Ishikawa (cell line): ENCODE measurements at regions not wholly inside any gene's neighbourhood (a gene's known extent, or its start where the extent isn't known, plus 50 kb on each side); places are given as distances from the start of the nearest gene placed in this dataset.

Experiments used
- CEBPB ChIP-seq: IDR thresholded peaks from 2 replicates; pipeline ENCODE4 v1.6.1; 2012
- CREB1 ChIP-seq: IDR thresholded peaks from 2 replicates; pipeline ENCODE4 v1.6.1; 2012; ENCODE audit warnings: low read depth
- EGR1 ChIP-seq: IDR thresholded peaks from 2 replicates; pipeline ENCODE4 v1.6.1; 2012
- EP300 ChIP-seq: IDR thresholded peaks from 2 replicates; pipeline ENCODE4 v1.6.1; 2012; ENCODE audit warnings: borderline replicate concordance
- FOXM1 ChIP-seq: IDR thresholded peaks from 2 replicates; pipeline ENCODE4 v1.6.1; 2012; ENCODE audit warnings: low read depth, borderline replicate concordance
- MAX ChIP-seq: IDR thresholded peaks from 2 replicates; pipeline ENCODE4 v1.6.1; 2012
- NFIC ChIP-seq: IDR thresholded peaks from 2 replicates; pipeline ENCODE4 v1.6.1; 2012
- RAD21 ChIP-seq: IDR thresholded peaks from 2 replicates; pipeline ENCODE4 v1.6.1; 2012; ENCODE audit warnings: low read depth
- REST ChIP-seq: IDR thresholded peaks from 2 replicates; pipeline ENCODE4 v1.6.1; 2012; ENCODE audit warnings: low read depth, mild to moderate bottlenecking
- TAF1 ChIP-seq: IDR thresholded peaks from 2 replicates; pipeline ENCODE4 v1.6.1; 2012; ENCODE audit warnings: low read depth, mild to moderate bottlenecking
- TCF12 ChIP-seq: IDR thresholded peaks from 2 replicates; pipeline ENCODE4 v1.6.1; 2012; ENCODE audit warnings: low read depth
- TEAD4 ChIP-seq: IDR thresholded peaks from 2 replicates; pipeline ENCODE4 v1.6.1; 2012
- USF1 ChIP-seq: IDR thresholded peaks from 2 replicates; pipeline ENCODE4 v1.6.1; 2012
- YY1 ChIP-seq: IDR thresholded peaks from 2 replicates; pipeline ENCODE4 v1.6.1; 2012; ENCODE audit warnings: low read depth
- ZBTB7A ChIP-seq: IDR thresholded peaks from 2 replicates; pipeline ENCODE4 v1.6.1; 2012; ENCODE audit warnings: low read depth

GRCh38 chr11:15888556-15889345 lies 467.6 kb downstream of the SOX6 start:
- TF ChIP-seq YY1 = no peak
- no peak for TF ChIP-seq EGR1
- TF ChIP-seq EP300 = no peak
- TF ChIP-seq TEAD4 = no peak
- no peak for TF ChIP-seq TAF1
- TF ChIP-seq USF1 = no peak
- no peak for TF ChIP-seq TCF12
- TF ChIP-seq REST = no peak
- TF ChIP-seq NFIC = no peak
- no peak for TF ChIP-seq MAX
- TF ChIP-seq FOXM1 = no peak
- no peak for TF ChIP-seq ZBTB7A
- TF ChIP-seq RAD21 = no peak
- TF ChIP-seq CEBPB = no peak
- no peak for TF ChIP-seq CREB1

GRCh38 chr11:15889363-15890030 lies 466.8 kb downstream of the SOX6 start:
- no peak for TF ChIP-seq NFIC
- no peak for TF ChIP-seq TAF1
- TF ChIP-seq FOXM1 = no peak
- TF ChIP-seq RAD21 = no peak
- no peak for TF ChIP-seq TEAD4
- TF ChIP-seq ZBTB7A = no peak
- TF ChIP-seq YY1 = no peak
- TF ChIP-seq CEBPB = no peak

GRCh38 chr11:15890031-15890713 lies 466.2 kb downstream of the SOX6 start:
- TF ChIP-seq YY1 (no peak), USF1 (no peak), EGR1 (no peak), RAD21 (no peak)

- TF ChIP-seq USF1 (no peak), ZBTB7A (no peak), EGR1 (no peak), EP300 (no peak), YY1 (no peak), TCF12 (no peak), CREB1 (no peak), FOXM1 (no peak), TEAD4 (no peak), REST (no peak), NFIC (no peak), RAD21 (no peak), MAX (no peak), CEBPB (no peak), TAF1 (no peak)
Measured at GRCh38 chr11:15893080-15893492, 463.3 kb downstream of the SOX6 start.

GRCh38 chr11:15896026-15896425 lies 460.3 kb downstream of the SOX6 start:
- TF ChIP-seq TEAD4 (no peak), YY1 (no peak), MAX (no peak), EGR1 (no peak), ZBTB7A (no peak), RAD21 (no peak), CREB1 (no peak), NFIC (no peak), USF1 (no peak), CEBPB (no peak), EP300 (no peak), REST (no peak), FOXM1 (no peak), TAF1 (no peak), TCF12 (no peak)
